ENCODE measurements at regions not wholly inside any gene's neighbourhood (a gene's known extent, or its start where the extent isn't known, plus 50 kb on each side); places are given as distances from the start of the nearest gene placed in this dataset.

GRCh38 chr2:176650104-176650837 is 381.0 kb downstream of the MTX2 start:
- H3K36me3 Mint-ChIP-seq, result no peaks in the 10 kb centered on the region
- no peak for ATAC-seq
- peaks cover 5% of the 10 kb centered on the region for H3K4me1 Mint-ChIP-seq
- no peak overlapping the region for H3K4me3 Mint-ChIP-seq
- H3K27me3 Mint-ChIP-seq, result peaks cover 45% of the 10 kb centered on the region
- no peaks in the 10 kb centered on the region for H3K9me3 Mint-ChIP-seq
- no peak overlapping the region for H3K27ac Mint-ChIP-seq

GRCh38 chr2:176650838-176651555 is 381.8 kb downstream of the MTX2 start:
- no peaks in the 10 kb centered on the region for H3K9me3 Mint-ChIP-seq
- no peak overlapping the region for H3K4me3 Mint-ChIP-seq
- H3K4me1 Mint-ChIP-seq, result peaks cover 5% of the 10 kb centered on the region
- no peak overlapping the region for H3K27ac Mint-ChIP-seq
- H3K36me3 Mint-ChIP-seq, result no peaks in the 10 kb centered on the region
- no peak for ATAC-seq
- peaks cover 49% of the 10 kb centered on the region for H3K27me3 Mint-ChIP-seq

GRCh38 chr2:176652300-176653182 is 383.3 kb downstream of the MTX2 start:
- Mint-ChIP-seq H3K27me3 (peaks cover 47% of the 10 kb centered on the region), H3K27ac (no peak overlapping the region), H3K36me3 (no peaks in the 10 kb centered on the region), H3K9me3 (no peaks in the 10 kb centered on the region), H3K4me1 (peaks cover 5% of the 10 kb centered on the region), H3K4me3 (no peak overlapping the region)
- peak; percentile 57 for ATAC-seq

GRCh38 chr2:176653479-176654443 is 384.5 kb downstream of the MTX2 start:
- Mint-ChIP-seq H3K27ac (no peak overlapping the region), H3K27me3 (peaks cover 51% of the 10 kb centered on the region), H3K36me3 (no peaks in the 10 kb centered on the region), H3K9me3 (no peaks in the 10 kb centered on the region), H3K4me1 (peaks cover 5% of the 10 kb centered on the region), H3K4me3 (no peak overlapping the region)
- ATAC-seq, result peak; percentile 64

- Mint-ChIP-seq H3K27ac (no peak overlapping the region), H3K4me1 (peaks cover 5% of the 10 kb centered on the region), H3K9me3 (no peaks in the 10 kb centered on the region), H3K4me3 (no peak overlapping the region), H3K36me3 (no peaks in the 10 kb centered on the region), H3K27me3 (peaks cover 56% of the 10 kb centered on the region)
- no peak for ATAC-seq
Measured at GRCh38 chr2:176656038-176656775, 387.0 kb downstream of the MTX2 start.

GRCh38 chr2:176656776-176657140 is 387.5 kb downstream of the MTX2 start:
- ATAC-seq, result no peak
- H3K27me3 Mint-ChIP-seq, result peaks cover 59% of the 10 kb centered on the region
- H3K36me3 Mint-ChIP-seq, result no peaks in the 10 kb centered on the region
- H3K9me3 Mint-ChIP-seq, result no peaks in the 10 kb centered on the region
- H3K27ac Mint-ChIP-seq, result no peak overlapping the region
- H3K4me1 Mint-ChIP-seq, result peaks cover 5% of the 10 kb centered on the region
- no peak overlapping the region for H3K4me3 Mint-ChIP-seq

- no peaks in the 10 kb centered on the region for H3K9me3 Mint-ChIP-seq
- no peak overlapping the region for H3K4me3 Mint-ChIP-seq
- ATAC-seq, result no peak
- no peak overlapping the region for H3K27ac Mint-ChIP-seq
- peaks cover 54% of the 10 kb centered on the region for H3K27me3 Mint-ChIP-seq
- peaks cover 5% of the 10 kb centered on the region for H3K4me1 Mint-ChIP-seq
- H3K36me3 Mint-ChIP-seq, result no peaks in the 10 kb centered on the region
Measured at GRCh38 chr2:176657393-176657792, 388.2 kb downstream of the MTX2 start.

- peaks cover 50% of the 10 kb centered on the region for H3K27me3 Mint-ChIP-seq
Measured at GRCh38 chr2:176658708-176659107, 389.5 kb downstream of the MTX2 start.

GRCh38 chr2:176662753-176663152 is 393.5 kb downstream of the MTX2 start:
- Mint-ChIP-seq H3K36me3 (no peaks in the 10 kb centered on the region), H3K9me3 (no peaks in the 10 kb centered on the region), H3K27me3 (peaks cover 43% of the 10 kb centered on the region), H3K4me3 (no peak overlapping the region), H3K4me1 (no peaks in the 10 kb centered on the region), H3K27ac (no peak overlapping the region)
- ATAC-seq, result no peak

More at GRCh38 chr2:176658708-176659107, 389.5 kb downstream of the MTX2 start:
- H3K36me3 Mint-ChIP-seq, result no peaks in the 10 kb centered on the region
- H3K4me3 Mint-ChIP-seq, result no peak overlapping the region
- ATAC-seq, result no peak
- H3K4me1 Mint-ChIP-seq, result peaks cover 4% of the 10 kb centered on the region
- H3K27ac Mint-ChIP-seq, result no peak overlapping the region
- H3K9me3 Mint-ChIP-seq, result no peaks in the 10 kb centered on the region

GRCh38 chr2:176664478-176664877 is 395.2 kb downstream of the MTX2 start:
- peaks cover 34% of the 10 kb centered on the region for H3K27me3 Mint-ChIP-seq
- no peak for ATAC-seq
- H3K9me3 Mint-ChIP-seq, result no peaks in the 10 kb centered on the region
- no peaks in the 10 kb centered on the region for H3K36me3 Mint-ChIP-seq
- no peaks in the 10 kb centered on the region for H3K4me1 Mint-ChIP-seq
- no peak overlapping the region for H3K27ac Mint-ChIP-seq
- no peak overlapping the region for H3K4me3 Mint-ChIP-seq

- H3K4me1 Mint-ChIP-seq, result no peaks in the 10 kb centered on the region
- no peak for ATAC-seq
- H3K27ac Mint-ChIP-seq, result no peak overlapping the region
- no peaks in the 10 kb centered on the region for H3K9me3 Mint-ChIP-seq
- H3K27me3 Mint-ChIP-seq, result peaks cover 30% of the 10 kb centered on the region
- no peaks in the 10 kb centered on the region for H3K36me3 Mint-ChIP-seq
- no peak overlapping the region for H3K4me3 Mint-ChIP-seq
Measured at GRCh38 chr2:176665086-176665485, 395.8 kb downstream of the MTX2 start.

GRCh38 chr2:176668912-176669311 is 399.7 kb downstream of the MTX2 start:
- no peak for ATAC-seq
- Mint-ChIP-seq H3K36me3 (no peaks in the 10 kb centered on the region), H3K4me1 (no peaks in the 10 kb centered on the region), H3K9me3 (no peaks in the 10 kb centered on the region), H3K4me3 (no peak overlapping the region), H3K27ac (no peak overlapping the region), H3K27me3 (peaks cover 20% of the 10 kb centered on the region)

GRCh38 chr2:176669398-176670174 is 400.3 kb downstream of the MTX2 start:
- no peak for ATAC-seq
- no peaks in the 10 kb centered on the region for H3K4me1 Mint-ChIP-seq
- no peaks in the 10 kb centered on the region for H3K36me3 Mint-ChIP-seq
- H3K27ac Mint-ChIP-seq, result no peak overlapping the region
- H3K9me3 Mint-ChIP-seq, result no peaks in the 10 kb centered on the region
- peaks cover 18% of the 10 kb centered on the region for H3K27me3 Mint-ChIP-seq
- no peak overlapping the region for H3K4me3 Mint-ChIP-seq
